T-helper 2 cell treated with Interferon-gamma antibody and Interleukin-4, amounts not matched to agents 5 μg/mL and 100 μg/mL, for 36 hours (primary cell): ENCODE measurements at regions not wholly inside any gene's neighbourhood (a gene's known extent, or its start where the extent isn't known, plus 50 kb on each side); places are given as distances from the start of the nearest gene placed in this dataset.

Source experiments
- DNase-seq: peaks from one replicate; pipeline ENCODE4 v3.0.0; 2021; ENCODE audit warnings: low spot score
- H3K27ac Mint-ChIP-seq: one replicate; pipeline ENCODE4 v1.8.0; 2021; ENCODE audit warnings: mild to moderate bottlenecking, mixed read lengths
- H3K27me3 Mint-ChIP-seq: one replicate; pipeline ENCODE4 v1.8.0; 2021; ENCODE audit warnings: low read depth, mixed read lengths
- H3K36me3 Mint-ChIP-seq: one replicate; pipeline ENCODE4 v1.8.0; 2021; ENCODE audit warnings: low read depth, mixed read lengths
- H3K4me1 Mint-ChIP-seq: one replicate; pipeline ENCODE4 v1.8.0; 2021; ENCODE audit warnings: low read depth, mixed read lengths
- H3K4me3 Mint-ChIP-seq: one replicate; pipeline ENCODE4 v1.8.0; 2022; ENCODE audit warnings: mild to moderate bottlenecking, moderate library complexity, mixed read lengths
- H3K9me3 Mint-ChIP-seq: one replicate; pipeline ENCODE4 v1.8.0; 2021; ENCODE audit warnings: mixed read lengths

DNA sequence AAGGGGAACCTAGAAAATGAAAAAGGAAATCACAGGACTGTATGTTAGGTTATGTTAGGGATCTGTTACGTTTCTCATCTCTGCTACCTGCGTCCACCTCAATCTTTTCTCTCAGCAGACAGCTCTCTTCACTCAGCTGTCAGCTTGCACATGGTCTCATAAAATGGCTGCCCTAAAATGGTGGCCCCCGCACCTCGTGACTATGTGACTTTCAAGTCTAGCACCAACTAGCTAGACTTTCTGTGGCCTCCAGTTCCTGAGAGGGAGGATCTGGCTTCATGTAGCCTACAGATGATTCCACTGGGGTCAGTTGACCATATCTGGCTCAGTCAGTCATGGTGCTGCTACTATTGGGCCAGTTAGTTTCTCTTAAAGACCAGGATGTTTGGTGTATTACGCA is 147.2 kb upstream of the SLC1A4 start:
- no peaks in the 10 kb centered on the region for H3K9me3 Mint-ChIP-seq
- H3K36me3 Mint-ChIP-seq = no peaks in the 10 kb centered on the region
- peaks cover 13% of the 10 kb centered on the region for H3K4me1 Mint-ChIP-seq
- DNase-seq = no peak
- no peak overlapping the region for H3K27ac Mint-ChIP-seq
- no peak overlapping the region for H3K4me3 Mint-ChIP-seq
- H3K27me3 Mint-ChIP-seq = no peaks in the 10 kb centered on the region

DNA sequence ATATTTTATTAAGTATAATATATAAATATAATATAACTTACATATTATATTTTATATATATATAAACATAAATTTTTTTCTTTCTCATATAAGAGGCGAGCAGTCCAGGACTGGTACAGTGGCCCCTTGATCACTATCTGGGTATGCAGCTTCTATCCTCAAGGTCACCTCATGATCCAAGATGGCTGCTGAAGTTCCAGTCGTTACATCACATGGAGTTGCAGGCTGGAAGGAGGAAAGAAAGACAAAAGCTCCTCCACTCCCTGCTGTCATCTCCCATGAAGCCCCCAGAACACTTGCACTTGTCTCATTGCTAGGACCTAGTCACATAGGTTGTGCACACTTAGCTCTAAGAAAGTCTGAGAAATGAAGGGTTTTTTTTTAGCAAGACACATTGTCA is 145.1 kb upstream of the SLC1A4 start:
- Mint-ChIP-seq H3K9me3 (no peaks in the 10 kb centered on the region), H3K4me1 (peaks cover 12% of the 10 kb centered on the region), H3K27me3 (peaks cover 4% of the 10 kb centered on the region), H3K27ac (no peak overlapping the region), H3K36me3 (no peaks in the 10 kb centered on the region), H3K4me3 (no peak overlapping the region)
- DNase-seq = no peak

DNA sequence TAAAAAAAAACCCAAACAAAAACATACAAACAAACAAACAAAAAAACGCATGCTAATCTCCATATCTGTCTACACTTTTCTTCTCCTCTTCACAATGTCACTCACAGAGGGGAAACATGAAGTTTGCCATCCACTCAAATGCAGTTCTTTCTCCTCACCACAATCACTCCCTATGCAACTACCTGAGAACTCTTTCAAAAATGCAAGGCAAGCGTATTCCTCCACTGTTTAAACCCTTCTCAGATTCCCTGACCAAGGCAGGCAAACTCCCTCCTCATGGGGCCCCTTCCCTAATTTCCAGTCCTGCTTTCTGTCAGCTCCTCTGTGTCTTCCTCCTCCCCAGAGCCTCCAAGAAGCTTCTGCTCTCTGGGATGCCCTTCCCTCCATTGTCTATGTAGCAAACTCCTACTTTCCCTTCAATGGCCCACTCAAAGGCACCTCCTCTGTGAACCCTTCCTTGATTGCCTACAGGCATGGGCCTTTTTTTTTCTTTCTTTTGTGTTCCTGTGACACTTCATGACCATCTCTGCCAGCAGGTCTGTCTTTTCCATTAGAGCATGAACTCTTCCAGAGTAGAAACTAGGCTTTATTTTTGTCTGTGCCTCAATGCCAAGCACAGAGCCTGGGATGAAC is 143.8 kb upstream of the SLC1A4 start:
- no peak overlapping the region for H3K27ac Mint-ChIP-seq
- H3K4me3 Mint-ChIP-seq = no peak overlapping the region
- DNase-seq = no peak
- H3K9me3 Mint-ChIP-seq = no peaks in the 10 kb centered on the region
- peaks cover 5% of the 10 kb centered on the region for H3K27me3 Mint-ChIP-seq
- no peaks in the 10 kb centered on the region for H3K36me3 Mint-ChIP-seq
- peaks cover 5% of the 10 kb centered on the region for H3K4me1 Mint-ChIP-seq

- Mint-ChIP-seq H3K27me3 (peaks cover 5% of the 10 kb centered on the region), H3K36me3 (no peaks in the 10 kb centered on the region), H3K4me1 (peaks cover 6% of the 10 kb centered on the region), H3K4me3 (no peak overlapping the region), H3K9me3 (no peaks in the 10 kb centered on the region), H3K27ac (no peak overlapping the region)
- DNase-seq = no peak
Measured at GRCh38 chr2:64846177-64846576, 143.0 kb upstream of the SLC1A4 start.

- H3K27ac Mint-ChIP-seq = no peak overlapping the region
- peaks cover 5% of the 10 kb centered on the region for H3K27me3 Mint-ChIP-seq
- no peaks in the 10 kb centered on the region for H3K9me3 Mint-ChIP-seq
- no peaks in the 10 kb centered on the region for H3K36me3 Mint-ChIP-seq
- no peak overlapping the region for H3K4me3 Mint-ChIP-seq
- no peak for DNase-seq
- H3K4me1 Mint-ChIP-seq = peaks cover 2% of the 10 kb centered on the region
Measured at GRCh38 chr2:64847930-64848329, 141.3 kb upstream of the SLC1A4 start.

GRCh38 chr2:64848363-64848762 is 140.8 kb upstream of the SLC1A4 start:
- no peak for DNase-seq
- Mint-ChIP-seq H3K9me3 (no peaks in the 10 kb centered on the region), H3K36me3 (no peaks in the 10 kb centered on the region), H3K4me3 (no peak overlapping the region), H3K27me3 (peaks cover 5% of the 10 kb centered on the region), H3K4me1 (peaks cover 4% of the 10 kb centered on the region), H3K27ac (no peak overlapping the region)

- H3K36me3 Mint-ChIP-seq = no peaks in the 10 kb centered on the region
- peaks cover 9% of the 10 kb centered on the region for H3K4me1 Mint-ChIP-seq
- DNase-seq = no peak
- peaks cover 5% of the 10 kb centered on the region for H3K27me3 Mint-ChIP-seq
- H3K9me3 Mint-ChIP-seq = no peaks in the 10 kb centered on the region
- H3K4me3 Mint-ChIP-seq = no peak overlapping the region
- H3K27ac Mint-ChIP-seq = no peak overlapping the region
Measured at GRCh38 chr2:64848945-64849344, 140.3 kb upstream of the SLC1A4 start.

- Mint-ChIP-seq H3K9me3 (no peaks in the 10 kb centered on the region), H3K27me3 (peaks cover 5% of the 10 kb centered on the region), H3K36me3 (no peaks in the 10 kb centered on the region), H3K4me3 (no peak overlapping the region), H3K27ac (no peak overlapping the region), H3K4me1 (peaks cover 17% of the 10 kb centered on the region)
- DNase-seq = no peak
Measured at GRCh38 chr2:64850642-64851041, 138.6 kb upstream of the SLC1A4 start.

- no peaks in the 10 kb centered on the region for H3K36me3 Mint-ChIP-seq
- H3K27ac Mint-ChIP-seq = no peak overlapping the region
- DNase-seq = no peak
- peaks cover 2% of the 10 kb centered on the region for H3K27me3 Mint-ChIP-seq
- H3K4me3 Mint-ChIP-seq = no peak overlapping the region
- H3K9me3 Mint-ChIP-seq = no peaks in the 10 kb centered on the region
- H3K4me1 Mint-ChIP-seq = peaks cover 17% of the 10 kb centered on the region
Measured at GRCh38 chr2:64852771-64853241, 136.4 kb upstream of the SLC1A4 start.

- peaks cover 17% of the 10 kb centered on the region for H3K4me1 Mint-ChIP-seq
- no peaks in the 10 kb centered on the region for H3K9me3 Mint-ChIP-seq
- no peak overlapping the region for H3K27ac Mint-ChIP-seq
- no peak overlapping the region for H3K4me3 Mint-ChIP-seq
- DNase-seq = no peak
- H3K27me3 Mint-ChIP-seq = peaks cover 2% of the 10 kb centered on the region
- no peaks in the 10 kb centered on the region for H3K36me3 Mint-ChIP-seq
Measured at GRCh38 chr2:64853306-64853705, 135.9 kb upstream of the SLC1A4 start.

GRCh38 chr2:64853894-64854293 is 135.3 kb upstream of the SLC1A4 start:
- H3K4me3 Mint-ChIP-seq = no peak overlapping the region
- no peak for DNase-seq
- H3K36me3 Mint-ChIP-seq = no peaks in the 10 kb centered on the region
- no peaks in the 10 kb centered on the region for H3K9me3 Mint-ChIP-seq
- H3K4me1 Mint-ChIP-seq = peaks cover 18% of the 10 kb centered on the region
- peaks cover 2% of the 10 kb centered on the region for H3K27me3 Mint-ChIP-seq
- no peak overlapping the region for H3K27ac Mint-ChIP-seq

DNA sequence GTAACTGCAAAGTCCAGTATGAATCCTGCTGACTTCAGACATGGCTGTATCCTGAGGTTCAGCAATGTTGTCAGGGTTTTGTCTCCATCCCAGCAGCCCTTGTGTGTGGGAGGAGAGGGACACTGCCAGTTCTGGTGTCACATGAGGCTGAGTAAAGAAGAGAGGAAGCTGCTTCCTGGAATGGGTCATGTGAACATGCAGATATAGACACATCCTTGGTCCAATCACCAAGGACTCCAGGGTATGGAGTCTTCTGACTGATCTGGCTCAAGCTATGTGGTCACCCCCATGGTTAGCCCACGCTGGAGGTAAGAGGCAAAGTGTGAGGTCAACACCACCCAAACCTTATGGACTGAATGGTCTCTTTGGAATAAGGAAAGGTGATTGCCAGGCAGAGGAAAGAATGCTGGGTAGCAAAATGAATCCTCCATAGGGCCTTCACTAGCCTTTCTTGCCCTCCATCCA is 134.4 kb upstream of the SLC1A4 start:
- DNase-seq = no peak
- Mint-ChIP-seq H3K27me3 (no peaks in the 10 kb centered on the region), H3K36me3 (no peaks in the 10 kb centered on the region), H3K9me3 (no peaks in the 10 kb centered on the region), H3K4me1 (peaks cover 19% of the 10 kb centered on the region), H3K27ac (no peak overlapping the region), H3K4me3 (no peak overlapping the region)

DNA sequence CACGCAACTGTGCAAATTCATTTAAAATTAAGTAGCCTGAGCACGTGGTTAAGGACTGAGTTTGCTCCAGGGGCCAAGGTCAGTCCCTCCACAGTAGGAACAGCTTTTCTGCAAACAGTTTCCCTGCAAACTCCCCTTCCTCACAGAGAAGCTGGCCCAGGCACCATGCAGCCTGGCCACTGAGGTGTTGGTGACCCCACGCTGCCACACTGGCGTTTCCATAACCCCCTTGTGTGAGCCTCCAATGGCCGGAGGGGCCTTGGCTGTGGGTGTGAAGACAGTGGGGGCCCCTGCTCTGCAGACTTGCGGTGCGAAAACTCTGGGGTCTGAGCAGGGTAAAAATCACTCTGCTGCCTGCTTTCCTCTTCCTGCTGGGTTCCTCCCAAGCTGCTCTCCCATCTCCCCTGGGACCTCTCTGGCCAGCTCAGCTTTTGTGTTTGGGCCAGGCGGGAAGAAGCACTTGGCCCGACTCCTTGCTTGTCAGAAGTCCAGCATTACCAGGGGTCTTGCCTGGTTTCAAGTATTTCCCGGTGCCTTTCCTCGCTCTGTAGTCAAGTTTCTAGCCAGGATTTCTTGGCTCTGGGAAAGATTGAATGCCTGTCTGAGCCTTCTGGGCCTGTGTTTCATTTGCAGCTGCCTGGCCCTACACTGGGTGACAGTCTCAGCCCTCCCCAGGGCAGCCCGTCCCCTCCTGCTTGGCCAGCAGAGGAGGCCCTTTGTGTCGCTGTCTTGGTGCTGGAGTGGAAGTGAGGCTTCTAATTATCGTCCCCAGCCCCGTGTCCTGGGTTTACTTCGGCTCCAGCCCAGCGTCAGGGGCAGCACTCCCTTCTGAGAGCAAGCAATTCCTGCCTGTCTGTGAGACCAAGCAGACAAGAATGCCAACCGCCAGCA is 131.4 kb upstream of the SLC1A4 start:
- Mint-ChIP-seq H3K27me3 (no peaks in the 10 kb centered on the region), H3K36me3 (no peaks in the 10 kb centered on the region), H3K9me3 (no peaks in the 10 kb centered on the region), H3K27ac (no peak overlapping the region), H3K4me1 (peaks cover 18% of the 10 kb centered on the region), H3K4me3 (no peak overlapping the region)
- no peak for DNase-seq

GRCh38 chr2:64858541-64859311 is 130.5 kb upstream of the SLC1A4 start:
- no peaks in the 10 kb centered on the region for H3K36me3 Mint-ChIP-seq
- no peak overlapping the region for H3K27ac Mint-ChIP-seq
- no peak for DNase-seq
- peaks cover 12% of the 10 kb centered on the region for H3K4me1 Mint-ChIP-seq
- no peak overlapping the region for H3K4me3 Mint-ChIP-seq
- no peaks in the 10 kb centered on the region for H3K9me3 Mint-ChIP-seq
- H3K27me3 Mint-ChIP-seq = no peaks in the 10 kb centered on the region
